Activated CD8-positive, alpha-beta memory T cell treated with anti-CD3 and anti-CD28 coated beads for 48 hours (primary cell): ENCODE measurements at regions not wholly inside any gene's neighbourhood (a gene's known extent, or its start where the extent isn't known, plus 50 kb on each side); places are given as distances from the start of the nearest gene placed in this dataset.
"Not testable (repeated sequence)": the region's sequence is repeated elsewhere in the genome, so short reads cannot be mapped to it uniquely, and the experiment has no call there.

ENCODE experiments used
- DNase-seq, 3 experiments: peaks; one replicate each; pipeline ENCODE4 v3.0.0-alpha.2; 2020; ENCODE audit warnings: low read depth in 2 of 3, low spot score in 2 of 3

DNA sequence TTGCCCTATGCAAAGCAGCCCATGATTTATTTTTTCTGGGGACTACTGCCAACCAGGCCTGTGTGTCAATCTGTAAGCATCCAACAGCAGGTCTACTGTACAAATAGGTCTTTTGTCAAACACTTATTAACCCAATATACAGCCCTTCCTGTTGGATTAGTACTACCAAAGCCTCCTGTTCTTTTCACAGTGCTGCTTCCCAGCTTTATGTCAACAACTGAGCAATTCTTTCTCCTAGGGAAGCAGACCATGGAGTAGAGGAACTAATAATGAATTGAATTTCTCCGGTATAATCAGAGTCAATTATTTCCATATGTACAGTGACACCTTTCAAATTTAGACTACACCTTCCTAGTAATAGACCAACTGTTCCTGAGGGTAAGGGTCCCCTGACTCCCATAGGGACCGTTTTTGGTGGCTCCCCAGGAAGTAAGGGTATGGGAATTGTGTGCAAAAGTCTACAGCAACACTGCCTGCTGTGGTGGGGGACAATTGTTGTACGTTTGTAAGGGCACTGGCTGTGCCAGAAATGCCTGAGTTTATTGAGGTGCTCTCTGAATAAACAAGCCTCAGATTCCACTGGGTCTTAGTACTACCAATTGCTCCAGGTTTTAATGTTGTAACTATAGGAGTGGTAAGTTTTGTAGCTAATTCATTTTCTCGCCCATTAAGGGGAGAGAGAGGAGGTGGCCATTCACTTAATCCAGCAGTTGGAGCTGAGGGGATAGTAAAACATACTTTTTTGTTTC is 286.1 kb upstream of the MTPN start:
- not testable (repeated sequence) for DNase-seq

- not testable (repeated sequence) for DNase-seq
These were observed 283.4 kb upstream of the MTPN start for GRCh38 chr7:136260591-136260990.

DNA sequence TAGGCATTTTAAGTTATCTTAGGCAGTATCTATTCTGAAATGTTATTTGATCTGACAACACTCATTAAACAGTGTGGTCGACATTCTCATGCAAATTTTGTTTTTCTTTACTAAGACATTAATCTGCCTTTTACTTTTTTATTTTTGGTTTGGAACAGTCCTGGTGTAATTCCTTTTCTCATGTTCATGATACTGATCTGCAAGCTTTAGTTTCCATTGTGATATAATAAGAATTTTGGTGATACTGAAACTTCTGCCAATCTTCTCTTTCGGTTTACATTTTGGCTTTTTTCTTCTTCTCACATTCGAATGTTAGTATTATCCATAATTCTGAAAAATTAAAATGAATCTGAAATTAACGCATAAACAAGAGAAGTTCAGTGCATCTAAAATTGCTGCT is 281.9 kb upstream of the MTPN start:
- no peak for DNase-seq

DNA sequence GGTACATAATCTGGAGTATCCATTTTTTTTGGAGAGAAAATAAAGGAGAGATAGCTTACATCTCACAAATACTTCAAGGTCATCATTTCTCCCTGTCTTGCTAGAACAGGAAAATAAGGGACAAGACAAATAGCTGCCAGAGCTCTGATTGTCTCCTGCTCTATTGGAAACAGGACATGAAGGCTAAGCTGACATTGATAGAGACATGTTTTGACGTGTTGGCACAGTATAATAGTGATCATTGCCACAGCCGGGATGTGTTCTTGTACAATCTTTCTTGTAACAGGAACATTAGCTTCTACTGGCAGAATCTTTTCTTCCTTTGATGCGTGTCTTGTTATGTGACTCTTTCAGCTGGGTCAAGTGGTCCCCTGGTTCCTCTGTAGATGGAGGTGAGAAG is 279.3 kb upstream of the MTPN start:
- no peak for DNase-seq

DNA sequence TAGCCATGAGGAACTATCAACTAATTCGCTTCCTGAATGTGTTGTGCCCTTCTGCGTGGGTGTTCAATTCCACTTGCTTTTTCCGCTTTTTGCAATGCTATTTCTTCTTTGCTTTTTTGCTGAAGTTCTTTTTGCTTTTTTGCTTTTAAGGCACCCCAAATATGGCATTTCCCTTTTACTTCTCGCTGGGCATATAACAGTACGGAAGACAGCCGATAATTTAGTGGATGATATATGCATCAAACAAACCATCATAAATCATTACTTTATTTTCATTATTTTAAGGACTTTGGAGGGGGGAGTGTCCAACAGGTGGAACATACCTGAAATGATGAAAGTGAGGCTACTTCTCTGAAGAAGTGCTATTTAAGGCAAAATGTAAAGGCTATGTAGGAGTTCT is 277.0 kb upstream of the MTPN start:
- no peak for DNase-seq

DNA sequence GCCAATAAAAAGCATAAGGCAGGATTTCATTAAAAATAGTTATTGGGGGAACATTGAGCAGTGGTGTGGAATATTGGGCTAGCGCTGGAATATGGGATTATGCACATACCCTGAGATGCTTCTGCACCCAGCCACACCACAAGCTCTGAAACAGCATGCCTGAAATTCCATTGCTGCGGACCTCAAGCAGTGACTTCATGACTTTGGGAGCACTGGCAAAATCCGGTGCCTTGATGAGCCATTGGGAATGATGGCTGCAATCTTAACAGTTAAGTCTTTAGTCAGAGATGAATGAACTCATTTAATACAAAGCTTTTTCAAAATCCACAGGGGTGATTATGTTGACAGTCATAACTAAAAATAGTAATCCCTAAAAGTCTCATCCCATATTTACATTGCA is 274.7 kb upstream of the MTPN start:
- no peak for DNase-seq

- DNase-seq: no peak
These were observed 270.1 kb upstream of the MTPN start for GRCh38 chr7:136247211-136247610.

DNA sequence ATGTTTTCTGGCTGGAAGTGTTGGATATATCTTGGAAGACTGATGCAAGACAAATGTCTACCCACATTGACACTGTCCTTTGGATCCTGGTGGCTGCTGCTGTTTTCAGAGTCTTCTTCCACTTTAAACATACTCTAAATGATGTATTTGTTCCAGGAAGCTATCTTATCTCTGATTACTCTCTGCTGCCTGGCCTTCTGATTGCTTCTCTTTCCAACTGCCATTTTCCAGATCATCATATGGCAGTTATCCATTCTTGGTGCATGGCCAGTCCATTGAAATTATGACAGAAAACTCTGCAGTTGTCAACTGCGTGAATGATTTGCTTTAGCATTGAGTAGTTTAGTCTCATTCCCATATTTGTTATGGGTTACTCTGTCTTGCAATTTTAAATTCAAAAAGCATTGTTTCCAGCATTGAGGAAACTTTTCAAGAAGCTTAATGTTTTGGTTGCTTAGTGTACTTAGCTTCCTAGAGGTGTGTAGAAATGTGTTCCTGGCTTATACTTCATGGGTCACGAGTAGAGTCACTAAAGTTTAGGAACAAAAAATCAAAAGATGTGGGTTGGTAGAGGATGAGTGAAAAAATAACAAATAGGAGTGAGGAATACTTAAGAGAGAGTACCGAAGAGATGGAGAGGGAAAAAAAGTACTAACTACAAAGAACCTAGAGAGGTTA is 268.3 kb upstream of the MTPN start:
- DNase-seq: no peak

GRCh38 chr7:136234040-136234439 is 256.9 kb upstream of the MTPN start:
- no peak for DNase-seq

- DNase-seq: no peak
These were observed 253.1 kb upstream of the MTPN start for GRCh38 chr7:136230210-136230609.

- no peak for DNase-seq
These were observed 252.6 kb upstream of the MTPN start for GRCh38 chr7:136229790-136230189.

- DNase-seq: no peak
These were observed 251.0 kb upstream of the MTPN start for GRCh38 chr7:136228171-136228570.

DNA sequence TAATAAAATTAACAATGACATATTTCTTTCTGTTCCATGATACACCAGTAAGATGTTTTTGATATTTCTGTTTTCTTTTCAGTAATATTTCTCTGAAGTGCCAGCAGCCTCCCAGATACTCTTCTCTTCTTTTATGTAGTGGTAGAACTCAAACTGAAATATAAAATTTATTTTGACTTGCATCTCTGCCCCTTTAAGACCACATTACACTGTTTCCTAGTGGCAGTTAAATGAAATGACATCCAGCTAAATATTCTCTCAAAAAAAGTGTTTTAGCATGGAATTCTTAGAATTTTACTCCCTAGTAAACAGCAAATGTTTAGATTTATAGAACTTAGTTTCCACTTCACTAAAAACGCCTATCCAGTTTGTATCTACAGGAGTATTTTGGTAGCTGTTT is 237.2 kb upstream of the MTPN start:
- no peak for DNase-seq

- no peak for DNase-seq
These were observed 235.9 kb upstream of the MTPN start for GRCh38 chr7:136213012-136213411.

DNA sequence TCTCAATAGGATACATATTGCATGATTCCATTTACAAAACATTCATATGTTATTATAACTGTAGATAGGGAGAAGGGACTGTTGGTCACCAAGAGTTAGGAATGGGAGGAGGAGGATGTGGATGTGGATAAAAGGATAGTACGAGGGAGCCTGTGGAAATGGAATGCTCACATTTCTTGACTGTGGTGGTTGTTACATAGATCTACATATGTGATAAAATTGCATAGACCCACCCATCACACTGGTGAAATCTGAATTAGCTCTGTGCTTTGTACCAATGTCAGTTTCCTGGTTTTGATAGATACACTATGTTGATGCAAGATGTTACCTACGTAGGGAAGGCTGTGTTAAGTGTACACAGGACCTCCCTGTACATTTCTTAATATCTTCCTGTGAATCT is 233.5 kb upstream of the MTPN start:
- no peak for DNase-seq

- DNase-seq: no peak
These were observed 232.9 kb upstream of the MTPN start for GRCh38 chr7:136210079-136210478.

DNA sequence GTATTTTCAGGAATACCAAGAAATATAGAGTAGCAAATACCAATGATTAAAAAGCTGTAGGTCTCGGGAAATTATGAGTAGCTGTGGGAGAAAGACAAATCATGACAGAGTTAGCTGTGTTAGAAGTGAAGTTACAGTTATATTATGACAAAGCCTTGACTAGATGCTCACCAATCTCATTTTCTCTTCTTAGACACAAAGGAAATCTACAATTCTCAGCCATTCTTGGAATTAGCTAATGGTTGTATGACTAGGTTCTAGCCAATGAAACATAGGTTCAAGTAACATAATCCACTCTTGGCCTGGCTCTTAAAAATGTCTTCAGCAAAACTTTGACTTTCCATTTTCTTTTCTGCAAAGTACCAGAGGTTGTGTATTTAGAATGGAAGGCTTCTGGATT is 228.8 kb upstream of the MTPN start:
- no peak for DNase-seq

DNA sequence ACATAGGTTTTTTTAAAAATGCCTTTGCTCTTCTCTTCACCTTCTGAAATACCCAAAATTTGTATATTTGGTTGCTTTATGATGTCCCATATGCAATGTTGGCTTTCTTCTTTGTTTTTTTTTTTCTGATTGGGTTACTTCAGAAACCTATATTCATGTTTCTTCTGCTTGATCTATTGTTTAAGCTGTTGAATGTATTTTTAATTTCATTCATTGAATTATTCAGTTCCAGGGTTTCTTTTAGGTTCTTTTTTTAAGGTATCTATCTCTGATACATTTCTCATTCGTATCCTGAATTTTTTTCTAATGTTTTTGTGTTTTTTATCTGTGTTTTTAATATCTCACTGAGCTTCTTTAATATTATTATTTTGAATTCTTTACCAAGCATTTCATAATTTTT is 221.0 kb upstream of the MTPN start:
- DNase-seq: no peak

DNA sequence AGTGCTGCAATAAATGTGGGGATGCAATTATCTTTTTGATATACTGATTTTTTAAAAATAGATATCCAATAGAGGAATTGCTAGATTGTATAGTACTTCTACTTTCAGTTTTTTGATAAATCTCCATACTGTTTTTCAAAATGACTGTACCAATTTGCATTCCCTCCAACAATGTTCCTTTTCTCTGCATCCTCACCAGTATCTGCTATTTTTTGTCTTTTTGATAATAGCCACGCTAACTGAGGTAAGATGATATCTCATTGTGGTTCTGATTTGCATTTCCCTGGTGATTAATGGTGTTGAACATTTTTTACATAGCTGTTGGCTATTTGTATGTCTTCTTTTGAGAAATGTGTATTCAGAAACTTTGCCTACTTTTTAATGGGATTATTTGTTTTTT is 217.7 kb upstream of the MTPN start:
- no peak for DNase-seq

- no peak for DNase-seq
These were observed 216.8 kb upstream of the MTPN start for GRCh38 chr7:136193940-136194339.

- DNase-seq: no peak
These were observed 212.4 kb upstream of the MTPN start for GRCh38 chr7:136189506-136189998.

- DNase-seq: no peak
These were observed 209.1 kb upstream of the MTPN start for GRCh38 chr7:136186281-136186680.

- DNase-seq: no peak
These were observed 207.6 kb upstream of the MTPN start for GRCh38 chr7:136184719-136185118.
